Mesendoderm (in vitro differentiated cells): ENCODE measurements at regions not wholly inside any gene's neighbourhood (a gene's known extent, or its start where the extent isn't known, plus 50 kb on each side); places are given as distances from the start of the nearest gene placed in this dataset.
A peak's percentile ranks its signal among the peaks of the same experiment; 100 is the strongest.

Experiments used
- DNase-seq: peaks from one replicate; pipeline ENCODE4 v3.0.0; 2013
- H2AK5ac ChIP-seq: 2 replicates; pipeline ENCODE4 v1.6.1; 2013; ENCODE audit warnings: low read length, inconsistent platforms
- H2BK120ac ChIP-seq: 2 replicates; pipeline ENCODE4 v1.6.1; 2013; ENCODE audit warnings: low read depth, mild to moderate bottlenecking, low read length, moderate library complexity, mixed read lengths
- H2BK15ac ChIP-seq: replicated peaks from 2 replicates; pipeline ENCODE4 v1.6.1; 2013; ENCODE audit warnings: low read depth, mild to moderate bottlenecking, moderate library complexity
- H2BK5ac ChIP-seq: 2 replicates; pipeline ENCODE4 v1.6.1; 2013; ENCODE audit warnings: low read length, inconsistent platforms
- H3K18ac ChIP-seq: 2 replicates; pipeline ENCODE4 v1.6.1; 2013; ENCODE audit warnings: mild to moderate bottlenecking, low read length, mixed read lengths
- H3K23ac ChIP-seq: one replicate; pipeline ENCODE4 v1.6.1; 2013; ENCODE audit warnings: low read length
- H3K27ac ChIP-seq: 2 replicates; pipeline ENCODE4 v1.5.1; 2013; ENCODE audit warnings: low read depth, mild to moderate bottlenecking, inconsistent platforms, low read length, moderate library complexity
- H3K27me3 ChIP-seq: 2 replicates; pipeline ENCODE4 v1.6.1; 2013; ENCODE audit warnings: low read length, control low read depth, mild to moderate bottlenecking, inconsistent platforms; ENCODE audit not compliant: insufficient read depth, poor library complexity
- H3K36me3 ChIP-seq: 2 replicates; pipeline ENCODE4 v1.6.1; 2013; ENCODE audit warnings: low read length, inconsistent platforms; ENCODE audit not compliant: control insufficient read depth, insufficient read depth
- H3K4ac ChIP-seq: one replicate; pipeline ENCODE4 v1.6.1; 2013; ENCODE audit warnings: low read depth, mild to moderate bottlenecking, low read length, moderate library complexity
- H3K4me1 ChIP-seq: 2 replicates; pipeline ENCODE4 v1.6.1; 2013; ENCODE audit warnings: low read depth, low read length, inconsistent platforms; ENCODE audit not compliant: control insufficient read depth
- H3K4me2 ChIP-seq: 2 replicates; pipeline ENCODE4 v1.6.1; 2013; ENCODE audit warnings: low read length
- H3K4me3 ChIP-seq: 2 replicates; pipeline ENCODE4 v1.5.1; 2013; ENCODE audit warnings: mild to moderate bottlenecking, low read length
- H3K56ac ChIP-seq: one replicate; pipeline ENCODE4 v1.6.1; 2013; ENCODE audit warnings: low read length
- H3K79me1 ChIP-seq: 2 replicates; pipeline ENCODE4 v1.6.1; 2013; ENCODE audit warnings: low read length, inconsistent platforms
- H3K79me2 ChIP-seq: 2 replicates; pipeline ENCODE4 v1.6.1; 2013; ENCODE audit warnings: mild to moderate bottlenecking, low read length; ENCODE audit not compliant: control insufficient read depth, insufficient read depth
- H3K9ac ChIP-seq: 2 replicates; pipeline ENCODE4 v1.6.1; 2013; ENCODE audit warnings: low read length, inconsistent platforms
- H4K5ac ChIP-seq: one replicate; pipeline ENCODE4 v1.6.1; 2013; ENCODE audit warnings: low read length
- H4K8ac ChIP-seq: one replicate; pipeline ENCODE4 v1.6.1; 2013; ENCODE audit warnings: low read depth, mild to moderate bottlenecking, control low read depth, low read length, moderate library complexity
- WGBS: extraction: QIAGEN DNeasy Blood & Tissue Kit; methylation state at CpG from one replicate; pipeline ENCODE4 v1.1.7; 2013; ENCODE audit warnings: low lambda C conversion rate, missing lambda C conversion rate; ENCODE audit not compliant: insufficient coverage; ENCODE audit errors: extremely low coverage; 5-methylcytosine and 5-hydroxymethylcytosine counted together

DNA sequence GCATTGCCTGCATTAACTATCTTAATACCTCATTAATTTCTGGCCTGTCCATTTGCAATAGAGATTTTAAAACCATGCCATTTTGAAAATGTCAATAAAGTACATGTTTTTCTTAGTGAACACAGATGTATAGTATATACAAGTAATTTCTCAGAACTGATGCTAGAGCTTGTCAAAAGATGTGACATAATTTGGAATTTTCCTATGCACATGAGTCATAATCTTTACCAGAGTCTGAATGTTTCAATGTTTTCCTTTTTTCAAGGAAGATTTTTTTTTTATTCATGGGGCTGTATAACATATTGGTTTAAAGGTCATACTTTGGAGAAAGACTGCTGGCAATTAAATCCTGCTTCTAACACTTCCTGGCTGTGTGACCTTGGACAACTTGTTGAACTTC is 1347.5 kb upstream of the ADGRB3 start:
- Histone ChIP-seq H3K18ac (no peak overlapping the region), H2AK5ac (no peak overlapping the region), H3K4me1 (no peaks in the 10 kb centered on the region), H4K8ac (no peak overlapping the region), H3K4me3 (no peak overlapping the region), H3K4ac (no peak overlapping the region), H2BK15ac (no peak overlapping the region), H3K23ac (no peak overlapping the region), H4K5ac (no peak overlapping the region), H3K27me3 (no peaks in the 10 kb centered on the region), H3K79me2 (no peaks in the 10 kb centered on the region), H2BK5ac (no peak overlapping the region), H3K36me3 (no peaks in the 10 kb centered on the region), H3K56ac (no peak overlapping the region), H3K4me2 (no peak overlapping the region), H2BK120ac (no peak overlapping the region), H3K79me1 (no peaks in the 10 kb centered on the region), H3K27ac (no peak overlapping the region), H3K9ac (no peak overlapping the region)
- DNase-seq: no peak

DNA sequence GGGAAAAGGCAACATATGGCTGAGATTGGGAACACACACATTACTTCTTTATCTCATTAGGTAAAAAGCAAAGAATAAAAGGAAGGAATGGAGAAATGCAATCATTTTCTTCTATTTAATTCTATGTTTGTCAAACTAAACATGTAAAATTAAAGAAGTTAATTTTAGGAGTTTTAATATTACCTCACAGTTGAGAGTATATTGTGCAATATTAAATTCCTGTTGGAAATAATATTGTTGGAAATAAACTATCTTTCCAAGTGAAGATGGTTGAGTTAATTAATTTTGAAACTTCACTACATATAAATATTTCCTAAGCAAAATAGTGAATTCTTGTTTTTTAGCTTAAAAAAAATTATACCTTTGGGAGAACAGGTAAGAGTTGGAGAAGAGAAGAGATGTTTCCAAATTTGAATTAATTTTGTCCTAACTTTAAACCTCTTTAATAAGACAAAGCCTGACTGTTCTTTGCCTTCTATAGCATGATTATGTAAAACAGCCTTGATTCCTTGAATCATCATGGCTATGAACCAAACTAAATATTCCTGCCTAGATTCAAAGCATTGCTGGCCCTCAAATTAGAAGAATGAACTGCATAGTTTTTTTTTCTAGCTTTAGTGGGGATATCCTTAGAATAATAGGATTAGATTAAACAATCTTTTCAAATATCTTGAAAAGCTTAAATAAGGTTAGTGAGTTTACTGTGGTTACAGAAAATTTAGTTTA is 1349.1 kb upstream of the ADGRB3 start:
- no peak overlapping the region for H3K4me2 ChIP-seq
- H2AK5ac ChIP-seq: no peak overlapping the region
- H3K4ac ChIP-seq: no peak overlapping the region
- H3K9ac ChIP-seq: no peak overlapping the region
- H3K18ac ChIP-seq: no peak overlapping the region
- no peak overlapping the region for H3K56ac ChIP-seq
- no peaks in the 10 kb centered on the region for H3K27me3 ChIP-seq
- no peak overlapping the region for H2BK120ac ChIP-seq
- no peak overlapping the region for H4K8ac ChIP-seq
- no peaks in the 10 kb centered on the region for H3K36me3 ChIP-seq
- no peak for DNase-seq
- no peaks in the 10 kb centered on the region for H3K79me1 ChIP-seq
- H3K4me3 ChIP-seq: no peak overlapping the region
- no peak overlapping the region for H4K5ac ChIP-seq
- no peak overlapping the region for H2BK5ac ChIP-seq
- H3K27ac ChIP-seq: no peak overlapping the region
- H3K79me2 ChIP-seq: no peaks in the 10 kb centered on the region
- no peak overlapping the region for H2BK15ac ChIP-seq
- H3K4me1 ChIP-seq: no peaks in the 10 kb centered on the region
- H3K23ac ChIP-seq: no peak overlapping the region

DNA sequence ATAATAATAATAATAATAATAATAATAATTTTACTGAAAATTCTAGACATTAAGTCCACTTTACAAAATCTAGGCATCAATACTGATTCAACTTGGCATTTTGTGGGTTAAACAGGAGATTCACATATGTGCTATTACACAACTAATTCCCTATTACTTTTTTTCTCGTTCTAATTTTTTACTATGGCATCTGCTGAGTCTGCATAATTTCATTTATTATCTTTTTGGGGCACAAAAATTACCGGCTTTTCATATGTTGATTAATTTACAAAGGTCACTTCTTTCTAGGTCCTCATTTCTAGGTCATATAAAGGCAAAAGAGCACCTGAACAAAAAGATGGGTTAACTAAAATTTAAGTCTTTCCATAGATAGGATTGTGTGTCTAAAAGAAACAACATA is 1357.8 kb upstream of the ADGRB3 start:
- no CpG with 5 or more reads among the region's 2 CpGs for WGBS
- Histone ChIP-seq H4K5ac (no peak overlapping the region), H2BK120ac (no peak overlapping the region), H3K23ac (no peak overlapping the region), H3K9ac (no peak overlapping the region), H3K56ac (no peak overlapping the region), H2AK5ac (no peak overlapping the region), H2BK15ac (no peak overlapping the region), H2BK5ac (no peak overlapping the region), H3K4me1 (no peaks in the 10 kb centered on the region), H3K27ac (no peak overlapping the region), H3K36me3 (no peaks in the 10 kb centered on the region), H3K18ac (no peak overlapping the region), H3K79me1 (no peaks in the 10 kb centered on the region), H3K4ac (no peak overlapping the region), H3K79me2 (no peaks in the 10 kb centered on the region), H3K4me3 (no peak overlapping the region), H3K27me3 (no peaks in the 10 kb centered on the region), H3K4me2 (no peak overlapping the region), H4K8ac (no peak overlapping the region)
- no peak for DNase-seq

DNA sequence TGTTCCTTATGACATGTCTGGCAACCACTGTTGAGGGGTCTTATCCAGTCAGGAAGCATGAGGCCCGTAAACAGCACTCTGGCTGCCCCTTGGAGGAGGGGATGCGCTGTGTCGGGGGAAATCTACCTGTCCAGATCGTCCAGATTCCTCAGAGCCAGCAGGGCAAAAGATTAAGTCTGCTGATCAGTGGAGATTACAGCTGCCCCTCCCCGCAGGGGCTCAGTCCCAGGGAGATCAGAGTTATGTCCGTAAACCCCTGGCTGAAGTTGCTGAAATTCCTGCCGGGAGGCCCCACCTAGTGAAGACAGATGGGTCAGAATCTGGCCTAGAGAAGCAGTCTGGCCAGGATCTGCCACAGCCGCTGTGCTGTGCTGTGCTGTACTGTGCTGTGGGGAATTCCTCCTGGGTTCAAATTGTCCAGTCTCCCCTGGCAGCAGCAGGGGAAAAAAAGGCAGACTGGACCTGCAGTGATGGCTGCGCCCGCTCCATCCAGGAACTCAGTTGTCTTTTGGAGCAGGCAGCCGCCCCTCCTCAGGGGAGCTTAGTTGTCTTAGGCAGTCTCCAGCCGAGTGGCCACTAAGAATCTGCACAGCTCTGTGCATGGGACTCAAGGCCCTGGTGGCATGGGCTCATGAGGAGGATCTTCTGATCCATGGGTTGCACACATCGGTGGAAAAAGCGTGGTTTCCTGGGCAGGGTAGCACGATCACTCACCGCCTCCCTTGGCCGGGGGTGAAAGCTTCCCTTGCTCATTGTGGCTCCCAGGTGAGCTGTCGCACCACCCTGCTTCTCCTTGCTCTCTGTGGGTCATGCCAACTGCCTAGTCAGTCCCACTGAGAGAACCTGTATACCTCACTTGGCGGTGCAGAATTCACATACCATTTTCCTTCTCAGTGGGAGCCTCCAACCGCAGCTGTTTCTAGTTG is 1368.8 kb upstream of the ADGRB3 start:
- H3K27me3 ChIP-seq: no peaks in the 10 kb centered on the region
- WGBS: no CpG with 5 or more reads among the region's 20 CpGs
- H3K4me3 ChIP-seq: no peak overlapping the region
- H3K56ac ChIP-seq: no peak overlapping the region
- no peak overlapping the region for H2BK15ac ChIP-seq
- no peak overlapping the region for H2AK5ac ChIP-seq
- H3K4ac ChIP-seq: no peak overlapping the region
- no peaks in the 10 kb centered on the region for H3K79me2 ChIP-seq
- H3K4me1 ChIP-seq: no peaks in the 10 kb centered on the region
- no peak overlapping the region for H3K18ac ChIP-seq
- H3K23ac ChIP-seq: no peak overlapping the region
- H2BK5ac ChIP-seq: no peak overlapping the region
- H3K36me3 ChIP-seq: no peaks in the 10 kb centered on the region
- H4K5ac ChIP-seq: no peak overlapping the region
- H3K27ac ChIP-seq: no peak overlapping the region
- H4K8ac ChIP-seq: no peak overlapping the region
- peak; percentile 10 for DNase-seq
- H2BK120ac ChIP-seq: no peak overlapping the region
- no peaks in the 10 kb centered on the region for H3K79me1 ChIP-seq
- no peak overlapping the region for H3K4me2 ChIP-seq
- H3K9ac ChIP-seq: no peak overlapping the region

DNA sequence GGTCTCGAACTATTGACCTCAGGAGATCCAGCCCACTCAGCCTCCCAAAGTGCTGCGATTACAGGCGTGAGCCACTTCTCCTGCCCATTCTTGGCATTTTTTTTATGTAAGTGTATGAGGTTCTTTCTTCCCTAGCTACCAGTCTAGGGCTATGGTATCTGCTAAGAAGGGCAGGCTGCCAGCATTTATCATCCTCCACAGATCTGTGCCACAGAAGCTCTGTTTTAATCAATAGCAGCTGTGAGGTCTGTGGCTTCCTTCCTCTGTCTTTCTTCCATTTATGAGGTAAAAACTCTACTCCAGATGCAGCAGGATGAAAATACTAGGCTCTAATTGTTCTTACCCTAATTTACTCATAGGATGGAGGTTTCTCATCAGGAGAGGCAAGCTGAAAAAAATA is 1382.4 kb upstream of the ADGRB3 start:
- no CpG with 5 or more reads among the region's 3 CpGs for WGBS

More for the DNA sequence above, 1382.4 kb upstream of the ADGRB3 start:
- no peak overlapping the region for H3K27ac ChIP-seq
- H3K4me3 ChIP-seq: no peak overlapping the region
- no peaks in the 10 kb centered on the region for H3K79me2 ChIP-seq
- H4K5ac ChIP-seq: no peak overlapping the region
- H2AK5ac ChIP-seq: no peak overlapping the region
- H2BK5ac ChIP-seq: no peak overlapping the region
- H3K23ac ChIP-seq: no peak overlapping the region
- H3K27me3 ChIP-seq: no peaks in the 10 kb centered on the region
- no peaks in the 10 kb centered on the region for H3K36me3 ChIP-seq
- no peak overlapping the region for H3K9ac ChIP-seq
- DNase-seq: no peak
- H2BK120ac ChIP-seq: no peak overlapping the region
- no peaks in the 10 kb centered on the region for H3K79me1 ChIP-seq
- H3K18ac ChIP-seq: no peak overlapping the region
- H2BK15ac ChIP-seq: no peak overlapping the region
- H3K4me1 ChIP-seq: no peaks in the 10 kb centered on the region
- H3K56ac ChIP-seq: no peak overlapping the region
- no peak overlapping the region for H4K8ac ChIP-seq
- no peak overlapping the region for H3K4me2 ChIP-seq
- H3K4ac ChIP-seq: no peak overlapping the region
